ENCODE measurements at regions not wholly inside any gene's neighbourhood (a gene's known extent, or its start where the extent isn't known, plus 50 kb on each side); places are given as distances from the start of the nearest gene placed in this dataset.

GRCh38 chr1:217019475-217019874 is 296.2 kb upstream of the ESRRG start:
- Histone ChIP-seq H3K4me3 (ENCODE audit: low read depth in 1 of 3, low read length in 3 of 3) (no peak overlapping the region), H3K27ac (ENCODE audit: low read depth in 1 of 2, low read length in 2 of 2) (no peak overlapping the region), H3K9ac (ENCODE audit: low read depth in 1 of 2, low read length in 2 of 2) (no peak overlapping the region), H3K9me3 (ENCODE audit: control insufficient read depth in 4 of 4, low read length in 3 of 4) (no peaks in the 10 kb centered on the region), H3K4me1 (ENCODE audit: control insufficient read depth in 4 of 4, insufficient read depth in 4 of 4, low read length in 3 of 4) (no peaks in the 10 kb centered on the region), H3K36me3 (ENCODE audit: control insufficient read depth in 4 of 4, insufficient read depth in 3 of 4, low read depth in 1 of 4, low read length in 3 of 4) (no peaks in the 10 kb centered on the region), H3K27me3 (ENCODE audit: control insufficient read depth in 4 of 4, insufficient read depth in 4 of 4, low read length in 3 of 4) (no peaks in the 10 kb centered on the region)
- no peak for DNase-seq (ENCODE audit: low spot score)
- 55% methylated on average over 2 of the region's 2 CpGs for WGBS
- no peak for TF ChIP-seq HNF4G (IDR thresholded peaks at IDR 0.05)
- TF ChIP-seq CTCF (IDR thresholded peaks at IDR 0.05; ENCODE audit: low read depth, low read length, missing input control) = no peak
- TF ChIP-seq SP1 (IDR thresholded peaks at IDR 0.05) = no peak
- no peak for TF ChIP-seq TAF1 (conservative IDR thresholded peaks at IDR 0.05)
- TF ChIP-seq JUND (IDR thresholded peaks at IDR 0.05) = no peak
- no peak for TF ChIP-seq GABPA (IDR thresholded peaks at IDR 0.05 in 1 of 2, conservative IDR thresholded peaks at IDR 0.05 in 1 of 2)
- no peak for TF ChIP-seq HNF4A (conservative IDR thresholded peaks at IDR 0.05)

- Histone ChIP-seq H3K27me3 (ENCODE audit: control insufficient read depth in 4 of 4, insufficient read depth in 4 of 4, low read length in 3 of 4) (no peaks in the 10 kb centered on the region), H3K4me1 (ENCODE audit: control insufficient read depth in 4 of 4, insufficient read depth in 4 of 4, low read length in 3 of 4) (no peaks in the 10 kb centered on the region), H3K36me3 (ENCODE audit: control insufficient read depth in 4 of 4, insufficient read depth in 3 of 4, low read depth in 1 of 4, low read length in 3 of 4) (no peaks in the 10 kb centered on the region), H3K4me3 (ENCODE audit: low read depth in 1 of 3, low read length in 3 of 3) (no peak overlapping the region), H3K9me3 (ENCODE audit: control insufficient read depth in 4 of 4, low read length in 3 of 4) (no peaks in the 10 kb centered on the region), H3K27ac (ENCODE audit: low read depth in 1 of 2, low read length in 2 of 2) (no peak overlapping the region), H3K9ac (ENCODE audit: low read depth in 1 of 2, low read length in 2 of 2) (no peak overlapping the region)
- no peak for DNase-seq (ENCODE audit: low spot score)
- TF ChIP-seq ATF3 (IDR thresholded peaks at IDR 0.05) (no peak), GABPA (IDR thresholded peaks at IDR 0.05 in 1 of 2, conservative IDR thresholded peaks at IDR 0.05 in 1 of 2) (no peak), MAX (IDR thresholded peaks at IDR 0.05) (no peak), RXRA (IDR thresholded peaks at IDR 0.05) (no peak), CTCF (IDR thresholded peaks at IDR 0.05; ENCODE audit: low read depth, low read length, missing input control) (no peak), TAF1 (conservative IDR thresholded peaks at IDR 0.05) (no peak), ZBTB33 (IDR thresholded peaks at IDR 0.05) (no peak), RAD21 (IDR thresholded peaks at IDR 0.05) (no peak), REST (IDR thresholded peaks at IDR 0.05) (no peak), JUND (IDR thresholded peaks at IDR 0.05) (no peak), NR2F2 (IDR thresholded peaks at IDR 0.05) (no peak), FOXA1 (IDR thresholded peaks at IDR 0.05) (no peak), FOXA2 (IDR thresholded peaks at IDR 0.05) (no peak), HNF4G (IDR thresholded peaks at IDR 0.05) (no peak), HNF4A (conservative IDR thresholded peaks at IDR 0.05) (no peak)
- 74% methylated on average over 3 of the region's 3 CpGs for WGBS
Measured at GRCh38 chr1:217018648-217019047, 295.4 kb upstream of the ESRRG start.
